ENCODE measurements at regions not wholly inside any gene's neighbourhood (a gene's known extent, or its start where the extent isn't known, plus 50 kb on each side); places are given as distances from the start of the nearest gene placed in this dataset.

DNA sequence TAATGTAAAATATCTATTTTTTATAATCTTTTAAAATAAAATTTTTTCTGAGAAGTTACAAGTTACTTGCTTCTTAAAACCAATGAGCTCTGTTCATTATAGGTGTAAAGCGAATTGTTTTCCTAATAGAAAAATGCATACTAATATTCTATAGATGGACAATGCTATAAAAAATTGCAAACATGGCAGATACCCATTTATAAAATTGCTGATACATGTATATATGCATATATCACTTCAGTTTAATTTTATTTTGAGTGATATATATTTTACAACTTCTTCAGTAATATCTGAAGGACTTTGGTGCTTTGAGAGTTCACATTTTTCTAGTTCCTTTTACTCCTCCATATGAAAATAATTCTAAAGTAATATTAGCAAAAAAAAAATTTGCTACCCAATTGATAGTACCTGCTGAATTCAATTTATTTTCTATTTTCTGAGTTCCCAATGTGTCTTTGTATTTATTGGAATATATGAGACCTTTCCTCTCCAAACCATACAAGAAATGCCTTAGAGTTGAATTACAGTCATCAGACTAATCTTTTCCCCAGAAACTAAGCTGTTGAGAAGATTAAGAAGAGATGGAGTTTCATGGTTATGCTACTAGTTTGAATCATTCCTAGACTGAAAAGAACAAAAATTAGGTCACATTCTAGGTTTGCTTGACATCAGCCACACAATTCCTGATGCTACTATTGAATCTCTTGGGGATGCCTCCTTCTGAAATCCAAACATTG, 1937.5 kb upstream of the SEL1L start:
- TF ChIP-seq, protein P1, sequence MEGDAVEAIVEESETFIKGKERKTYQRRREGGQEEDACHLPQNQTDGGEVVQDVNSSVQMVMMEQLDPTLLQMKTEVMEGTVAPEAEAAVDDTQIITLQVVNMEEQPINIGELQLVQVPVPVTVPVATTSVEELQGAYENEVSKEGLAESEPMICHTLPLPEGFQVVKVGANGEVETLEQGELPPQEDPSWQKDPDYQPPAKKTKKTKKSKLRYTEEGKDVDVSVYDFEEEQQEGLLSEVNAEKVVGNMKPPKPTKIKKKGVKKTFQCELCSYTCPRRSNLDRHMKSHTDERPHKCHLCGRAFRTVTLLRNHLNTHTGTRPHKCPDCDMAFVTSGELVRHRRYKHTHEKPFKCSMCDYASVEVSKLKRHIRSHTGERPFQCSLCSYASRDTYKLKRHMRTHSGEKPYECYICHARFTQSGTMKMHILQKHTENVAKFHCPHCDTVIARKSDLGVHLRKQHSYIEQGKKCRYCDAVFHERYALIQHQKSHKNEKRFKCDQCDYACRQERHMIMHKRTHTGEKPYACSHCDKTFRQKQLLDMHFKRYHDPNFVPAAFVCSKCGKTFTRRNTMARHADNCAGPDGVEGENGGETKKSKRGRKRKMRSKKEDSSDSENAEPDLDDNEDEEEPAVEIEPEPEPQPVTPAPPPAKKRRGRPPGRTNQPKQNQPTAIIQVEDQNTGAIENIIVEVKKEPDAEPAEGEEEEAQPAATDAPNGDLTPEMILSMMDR (IDR thresholded peaks at IDR 0.05): no peak

DNA sequence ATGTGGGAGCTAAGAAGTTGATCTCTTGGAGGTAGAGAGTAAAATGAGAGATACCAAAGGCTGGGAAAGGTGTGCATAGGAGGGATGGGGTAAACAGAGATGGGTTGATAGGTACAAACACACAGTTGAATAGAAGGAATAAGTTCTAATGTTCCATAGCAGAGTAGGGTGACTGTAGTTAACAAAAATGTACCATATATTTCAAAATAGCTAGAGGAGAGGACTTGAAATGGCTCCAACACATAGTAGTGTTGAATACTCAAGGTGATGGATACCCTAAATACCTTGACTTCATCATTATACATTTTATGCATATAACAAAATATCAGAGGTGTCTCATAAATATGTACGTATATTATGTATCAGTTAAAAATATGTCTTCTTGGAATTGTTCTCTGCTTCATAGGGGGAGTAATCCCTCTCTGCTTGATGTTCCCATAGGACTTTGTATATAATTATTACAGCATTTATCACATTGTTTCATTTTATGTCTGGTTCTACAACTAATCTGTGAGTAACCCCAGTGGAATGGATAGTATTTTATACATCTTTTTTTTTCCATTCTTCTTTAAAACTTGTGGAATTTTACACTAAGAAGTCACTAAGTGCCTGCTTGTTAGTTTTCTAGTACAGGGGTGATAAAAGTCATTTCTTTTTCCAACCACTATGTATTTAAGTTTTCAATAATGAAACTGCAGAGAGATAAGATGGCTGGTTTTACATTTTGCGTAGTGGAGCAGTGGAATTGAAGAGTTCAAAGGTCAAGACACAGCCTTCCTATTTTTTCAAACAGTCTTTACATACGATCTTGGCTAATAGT, 1940.0 kb upstream of the SEL1L start:
- Histone ChIP-seq H3K9me3 (no peaks in the 10 kb centered on the region), H3K4me1 (ENCODE audit: low read depth) (no peaks in the 10 kb centered on the region), H3K36me3 (ENCODE audit: low read depth) (no peaks in the 10 kb centered on the region), H3K4me3 (no peak overlapping the region)
- no peak for ATAC-seq
- DNase-seq: no peak
- intact Hi-C loops (cut with DNase I, micrococcal nuclease): no loop called here
- TF ChIP-seq, protein P1 (IDR thresholded peaks at IDR 0.05): no peak

More for the DNA sequence above, 1937.5 kb upstream of the SEL1L start:
- intact Hi-C loops (cut with DNase I, micrococcal nuclease): no loop called here
- Histone ChIP-seq H3K4me1 (ENCODE audit: low read depth) (no peaks in the 10 kb centered on the region), H3K4me3 (no peak overlapping the region), H3K36me3 (ENCODE audit: low read depth) (no peaks in the 10 kb centered on the region), H3K9me3 (no peaks in the 10 kb centered on the region)
- DNase-seq: no peak
- no peak for ATAC-seq

DNA sequence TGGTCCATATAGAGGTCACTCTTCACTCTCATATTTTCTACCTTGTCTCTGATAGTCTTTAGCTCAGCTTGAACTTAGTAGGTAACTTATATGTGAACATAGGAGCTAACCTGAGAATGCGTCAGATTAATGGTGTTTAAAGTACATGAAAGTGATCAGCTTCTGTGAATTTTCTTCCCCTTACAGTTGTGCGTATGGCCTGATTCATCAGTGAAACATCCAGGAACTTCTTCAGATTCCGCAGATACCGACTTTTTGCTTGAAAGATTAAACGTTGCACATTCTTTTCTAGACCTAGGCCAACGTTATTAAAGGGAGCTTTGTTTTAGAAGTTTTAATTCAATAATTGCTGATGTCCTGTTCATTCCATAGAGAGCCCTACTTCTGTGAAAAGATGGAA, 1945.1 kb upstream of the SEL1L start:
- Histone ChIP-seq H3K4me3 (no peak overlapping the region), H3K9me3 (no peaks in the 10 kb centered on the region), H3K36me3 (ENCODE audit: low read depth) (no peaks in the 10 kb centered on the region), H3K4me1 (ENCODE audit: low read depth) (no peaks in the 10 kb centered on the region)
- DNase-seq (no peak), ATAC-seq (no peak)
- intact Hi-C loops (cut with DNase I, micrococcal nuclease): no loop called here
- TF ChIP-seq, protein P1 (IDR thresholded peaks at IDR 0.05): no peak

DNA sequence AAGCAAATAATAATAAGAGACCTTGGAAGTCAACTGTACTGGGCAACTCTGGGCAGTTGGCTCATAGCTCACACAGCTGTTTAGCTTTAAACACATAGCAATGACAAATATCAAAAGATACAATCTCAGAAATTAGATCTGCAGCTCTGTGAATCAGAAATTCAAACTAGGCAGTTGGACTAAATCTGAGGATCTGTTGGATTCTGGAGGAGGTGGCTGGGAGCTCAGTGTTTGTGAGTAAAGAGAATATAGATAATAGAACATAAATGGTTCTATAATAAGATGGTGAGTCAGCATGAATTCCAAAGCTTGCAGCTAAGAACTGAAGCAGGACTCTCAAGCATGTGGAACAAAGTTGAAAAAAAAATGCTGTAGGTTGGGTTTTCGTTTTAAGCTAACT, 1949.4 kb upstream of the SEL1L start:
- TF ChIP-seq, protein P1 (IDR thresholded peaks at IDR 0.05): no peak
- H3K4me3 ChIP-seq: no peak overlapping the region
- H3K4me1 ChIP-seq (ENCODE audit: low read depth): no peaks in the 10 kb centered on the region
- no peaks in the 10 kb centered on the region for H3K36me3 ChIP-seq (ENCODE audit: low read depth)
- ATAC-seq (no peak), DNase-seq (no peak)
- intact Hi-C loops (cut with DNase I, micrococcal nuclease): no loop called here
- no peaks in the 10 kb centered on the region for H3K9me3 ChIP-seq

DNA sequence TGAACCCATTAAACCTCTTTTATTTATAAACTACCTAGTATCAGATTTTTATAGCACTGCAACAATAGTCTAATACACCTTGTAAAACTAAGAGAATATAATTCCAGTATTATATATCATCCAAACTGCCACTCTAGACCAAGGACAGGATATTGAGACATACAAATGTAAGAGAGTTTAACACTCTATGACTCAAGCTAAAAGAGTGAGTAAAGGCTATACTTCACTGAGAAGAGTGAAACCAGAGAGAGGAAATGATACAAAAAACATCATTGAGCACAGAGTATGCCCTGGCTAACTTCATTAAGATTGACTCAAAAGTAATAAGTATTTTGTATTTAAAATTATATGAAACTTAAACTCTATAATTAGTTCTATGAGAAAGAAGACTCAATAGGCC, 1951.9 kb upstream of the SEL1L start:
- Histone ChIP-seq H3K36me3 (ENCODE audit: low read depth) (no peaks in the 10 kb centered on the region), H3K4me3 (no peak overlapping the region), H3K9me3 (no peaks in the 10 kb centered on the region), H3K4me1 (ENCODE audit: low read depth) (no peaks in the 10 kb centered on the region)
- no peak for DNase-seq
- no peak for ATAC-seq
- TF ChIP-seq, protein P1 (IDR thresholded peaks at IDR 0.05): no peak
- intact Hi-C loops (cut with DNase I, micrococcal nuclease): no loop called here

Measured in mucosa of descending colon (tissue), 3 donors.